ENCODE measurements at regions not wholly inside any gene's neighbourhood (a gene's known extent, or its start where the extent isn't known, plus 50 kb on each side); places are given as distances from the start of the nearest gene placed in this dataset.

DNA sequence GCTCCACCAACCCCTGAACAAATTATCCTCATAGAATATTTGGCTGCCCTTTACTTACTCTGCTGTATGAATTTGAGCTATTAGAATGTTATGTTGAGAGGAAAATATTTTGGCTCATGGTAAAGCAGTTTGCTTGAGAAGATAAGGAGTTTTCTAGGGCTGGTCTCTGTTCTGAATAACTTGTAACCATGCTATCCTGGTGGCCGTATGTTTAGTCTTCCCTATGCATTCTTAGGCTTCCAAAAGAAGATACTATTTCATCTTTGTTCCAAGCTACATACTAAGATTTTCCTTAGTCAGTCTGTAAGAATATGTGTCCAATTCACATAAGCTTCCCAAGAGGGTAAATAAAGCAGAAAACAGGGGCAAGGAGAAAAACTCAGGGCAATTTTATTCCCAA is 1105.1 kb upstream of the PIK3C3 start:
- no peaks in the 10 kb centered on the region for H3K79me2 ChIP-seq (ENCODE audit: insufficient read depth, low read depth)
- no peak overlapping the region for H2AFZ ChIP-seq (ENCODE audit: low read depth)
- TF ChIP-seq, protein P1, sequence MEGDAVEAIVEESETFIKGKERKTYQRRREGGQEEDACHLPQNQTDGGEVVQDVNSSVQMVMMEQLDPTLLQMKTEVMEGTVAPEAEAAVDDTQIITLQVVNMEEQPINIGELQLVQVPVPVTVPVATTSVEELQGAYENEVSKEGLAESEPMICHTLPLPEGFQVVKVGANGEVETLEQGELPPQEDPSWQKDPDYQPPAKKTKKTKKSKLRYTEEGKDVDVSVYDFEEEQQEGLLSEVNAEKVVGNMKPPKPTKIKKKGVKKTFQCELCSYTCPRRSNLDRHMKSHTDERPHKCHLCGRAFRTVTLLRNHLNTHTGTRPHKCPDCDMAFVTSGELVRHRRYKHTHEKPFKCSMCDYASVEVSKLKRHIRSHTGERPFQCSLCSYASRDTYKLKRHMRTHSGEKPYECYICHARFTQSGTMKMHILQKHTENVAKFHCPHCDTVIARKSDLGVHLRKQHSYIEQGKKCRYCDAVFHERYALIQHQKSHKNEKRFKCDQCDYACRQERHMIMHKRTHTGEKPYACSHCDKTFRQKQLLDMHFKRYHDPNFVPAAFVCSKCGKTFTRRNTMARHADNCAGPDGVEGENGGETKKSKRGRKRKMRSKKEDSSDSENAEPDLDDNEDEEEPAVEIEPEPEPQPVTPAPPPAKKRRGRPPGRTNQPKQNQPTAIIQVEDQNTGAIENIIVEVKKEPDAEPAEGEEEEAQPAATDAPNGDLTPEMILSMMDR (conservative IDR thresholded peaks at IDR 0.05; ENCODE audit: low read depth, low read length): no peak
- H4K20me1 ChIP-seq (ENCODE audit: insufficient read depth): no peaks in the 10 kb centered on the region
- H3K9ac ChIP-seq: no peak overlapping the region
- H3K27ac ChIP-seq: no peak overlapping the region
- H3K4me2 ChIP-seq: peak overlapping the region; percentile 70; the same call in 1 of the 2 replicates
- no peaks in the 10 kb centered on the region for H3K36me3 ChIP-seq (ENCODE audit: insufficient read depth)
- H3K27me3 ChIP-seq (ENCODE audit: insufficient read depth, low read depth): no peaks in the 10 kb centered on the region
- no peak overlapping the region for H3K4me3 ChIP-seq (IDR thresholded peaks at IDR 0.05; ENCODE audit: insufficient read depth, low read depth, low read length)
- peaks cover 27% of the 10 kb centered on the region for H3K4me1 ChIP-seq (ENCODE audit: low read depth, poor library complexity, severe bottlenecking)

DNA sequence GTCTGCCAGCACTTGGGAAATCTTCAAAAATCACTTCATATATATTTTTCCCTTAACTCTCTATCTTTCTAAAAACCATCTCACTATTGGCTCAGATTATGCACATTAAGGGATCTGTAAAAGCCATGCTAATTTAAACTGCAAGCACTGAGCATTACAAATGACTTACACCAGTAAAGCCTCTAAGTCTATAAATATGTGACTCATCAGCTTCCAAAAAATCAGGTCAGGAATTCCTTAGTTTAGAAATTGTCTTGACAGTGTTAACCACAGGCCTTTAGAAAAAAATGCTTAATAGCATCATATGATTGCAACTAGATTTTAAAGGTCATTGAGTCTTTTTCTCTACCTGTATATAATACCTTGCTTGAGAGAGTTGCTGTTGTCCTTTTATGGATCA is 1113.6 kb upstream of the PIK3C3 start:
- Histone ChIP-seq H3K4me3 (IDR thresholded peaks at IDR 0.05; ENCODE audit: insufficient read depth, low read depth, low read length) (no peak overlapping the region), H3K4me1 (ENCODE audit: low read depth, poor library complexity, severe bottlenecking) (no peaks in the 10 kb centered on the region), H2AFZ (ENCODE audit: low read depth) (no peak overlapping the region), H4K20me1 (ENCODE audit: insufficient read depth) (no peaks in the 10 kb centered on the region), H3K27ac (no peak overlapping the region), H3K36me3 (ENCODE audit: insufficient read depth) (no peaks in the 10 kb centered on the region), H3K9ac (no peak overlapping the region), H3K79me2 (ENCODE audit: insufficient read depth, low read depth) (no peaks in the 10 kb centered on the region), H3K27me3 (ENCODE audit: insufficient read depth, low read depth) (no peaks in the 10 kb centered on the region), H3K4me2 (no peak overlapping the region)
- TF ChIP-seq, protein P1 (conservative IDR thresholded peaks at IDR 0.05; ENCODE audit: low read depth, low read length): no peak

DNA sequence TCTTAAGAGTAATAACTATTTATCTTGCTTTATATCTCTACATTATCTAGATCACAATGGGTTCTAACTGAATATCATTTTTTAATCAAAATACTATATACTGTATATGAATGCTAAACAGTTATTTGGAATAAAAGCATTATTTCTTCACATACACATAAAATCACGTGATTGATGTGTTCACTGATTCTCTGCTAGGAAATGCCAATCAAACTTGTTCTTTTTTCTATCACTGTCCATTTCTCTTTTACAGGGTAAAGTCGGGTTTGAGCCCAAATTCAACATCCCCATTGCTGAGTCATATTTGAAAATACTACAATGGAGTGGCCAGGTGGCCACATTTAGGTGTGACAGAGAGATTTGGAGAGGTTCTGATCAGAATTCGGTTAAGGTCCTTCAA is 1114.0 kb upstream of the PIK3C3 start:
- Histone ChIP-seq H3K4me1 (ENCODE audit: low read depth, poor library complexity, severe bottlenecking) (no peaks in the 10 kb centered on the region), H3K36me3 (ENCODE audit: insufficient read depth) (no peaks in the 10 kb centered on the region), H4K20me1 (ENCODE audit: insufficient read depth) (no peaks in the 10 kb centered on the region), H2AFZ (ENCODE audit: low read depth) (no peak overlapping the region), H3K27me3 (ENCODE audit: insufficient read depth, low read depth) (no peaks in the 10 kb centered on the region), H3K4me2 (no peak overlapping the region), H3K9ac (no peak overlapping the region), H3K4me3 (IDR thresholded peaks at IDR 0.05; ENCODE audit: insufficient read depth, low read depth, low read length) (no peak overlapping the region), H3K79me2 (ENCODE audit: insufficient read depth, low read depth) (no peaks in the 10 kb centered on the region), H3K27ac (no peak overlapping the region)
- TF ChIP-seq, protein P1 (conservative IDR thresholded peaks at IDR 0.05; ENCODE audit: low read depth, low read length): no peak

DNA sequence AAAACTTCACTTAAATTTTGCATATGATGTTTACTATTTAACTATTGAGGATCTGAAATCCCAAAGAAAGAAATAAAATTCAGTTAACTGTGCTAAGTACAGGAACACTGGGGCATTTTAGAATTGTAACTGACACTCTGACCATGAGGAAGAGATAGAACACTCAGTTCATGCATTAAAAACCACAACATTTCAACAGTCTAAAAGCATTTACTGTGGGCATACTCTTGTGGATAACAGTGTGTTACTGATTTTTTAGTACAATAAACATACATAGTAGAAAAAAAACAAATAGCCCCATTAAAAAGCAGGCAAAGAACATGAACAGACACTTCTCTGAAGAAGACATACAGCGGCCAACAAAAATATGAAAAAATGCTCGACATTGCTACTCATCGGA is 1122.7 kb upstream of the PIK3C3 start:
- H2AFZ ChIP-seq (ENCODE audit: low read depth): no peak overlapping the region
- H3K27me3 ChIP-seq (ENCODE audit: insufficient read depth, low read depth): no peaks in the 10 kb centered on the region
- no peak overlapping the region for H3K9ac ChIP-seq
- no peaks in the 10 kb centered on the region for H3K4me1 ChIP-seq (ENCODE audit: low read depth, poor library complexity, severe bottlenecking)
- H4K20me1 ChIP-seq (ENCODE audit: insufficient read depth): no peaks in the 10 kb centered on the region
- H3K4me2 ChIP-seq: no peak overlapping the region
- H3K4me3 ChIP-seq (IDR thresholded peaks at IDR 0.05; ENCODE audit: insufficient read depth, low read depth, low read length): no peak overlapping the region
- H3K36me3 ChIP-seq (ENCODE audit: insufficient read depth): no peaks in the 10 kb centered on the region
- no peak overlapping the region for H3K27ac ChIP-seq
- no peaks in the 10 kb centered on the region for H3K79me2 ChIP-seq (ENCODE audit: insufficient read depth, low read depth)
- TF ChIP-seq, protein P1 (conservative IDR thresholded peaks at IDR 0.05; ENCODE audit: low read depth, low read length): no peak
